GM12872 (cell line): ENCODE measurements at regions not wholly inside any gene's neighbourhood (a gene's known extent, or its start where the extent isn't known, plus 50 kb on each side); places are given as distances from the start of the nearest gene placed in this dataset.

ENCODE experiments used
- CTCF ChIP-seq: IDR thresholded peaks from 3 replicates; pipeline ENCODE4 v1.5.1; 2011; ENCODE audit warnings: low read depth, mild to moderate bottlenecking, low read length, moderate library complexity; ENCODE audit not compliant: insufficient read depth

- no peak for TF ChIP-seq CTCF
Observed at GRCh38 chr14:98130691-98131090, 1141.3 kb downstream of the BCL11B start.

- no peak for TF ChIP-seq CTCF
Observed at GRCh38 chr14:98131406-98131805, 1140.6 kb downstream of the BCL11B start.

GRCh38 chr14:98133806-98134205 is 1138.2 kb downstream of the BCL11B start:
- TF ChIP-seq CTCF = no peak

GRCh38 chr14:98136012-98136789 is 1135.8 kb downstream of the BCL11B start:
- no peak for TF ChIP-seq CTCF

- TF ChIP-seq CTCF = no peak
Observed at GRCh38 chr14:98137131-98138025, 1134.6 kb downstream of the BCL11B start.

- TF ChIP-seq CTCF = peak; percentile 53
Observed at GRCh38 chr14:98138666-98139065, 1133.3 kb downstream of the BCL11B start.

GRCh38 chr14:98140862-98141530 is 1131.0 kb downstream of the BCL11B start:
- TF ChIP-seq CTCF = no peak
